Testis (tissue), 2 donors: ENCODE measurements at regions not wholly inside any gene's neighbourhood (a gene's known extent, or its start where the extent isn't known, plus 50 kb on each side); places are given as distances from the start of the nearest gene placed in this dataset.

Experiments
- DNase-seq: peaks from one replicate; pipeline ENCODE4 v3.0.0-alpha.2; 2019
- H3K27ac ChIP-seq, 2 donors: fragments of 200-600 bp; sonication (generic); one replicate each; pipeline ENCODE4 v1.5.1; 2019
- H3K27me3 ChIP-seq: fragments of 200-600 bp; sonication (generic); one replicate; pipeline ENCODE4 v1.5.1; 2019
- H3K36me3 ChIP-seq: fragments of 200-600 bp; sonication (generic); one replicate; pipeline ENCODE4 v1.5.1; 2017; ENCODE audit warnings: low read depth; ENCODE audit errors: missing control alignments
- H3K4me1 ChIP-seq: fragments of 200-600 bp; sonication (generic); one replicate; pipeline ENCODE4 v1.5.1; 2019
- H3K4me3 ChIP-seq, 2 donors: fragments of 200-600 bp; sonication (generic); one replicate each; pipeline ENCODE4 v1.5.1; 2017 to 2019
- H3K9me3 ChIP-seq: fragments of 200-600 bp; sonication (generic); one replicate; pipeline ENCODE4 v1.5.1; 2017
- POLR2A ChIP-seq: fragments of 450-650 bp; IDR thresholded peaks from one replicate; pipeline ENCODE4 v1.6.1; 2017; ENCODE audit warnings: antibody characterized with exemption, mild to moderate bottlenecking, moderate library complexity
- WGBS, 2 donors: methylation state at CpG; one replicate each; pipeline ENCODE4 v1.1.5; 2018; 5-methylcytosine and 5-hydroxymethylcytosine counted together
- intact Hi-C: fragments of 100-400 bp; cut with DNase I; formaldehyde crosslinking; loops from one replicate; pipeline ENCODE4 v1.15.1; 2023; ENCODE audit warnings: low total_unique reads
- TF ChIP-seq, protein P1 (sequence below), 3 experiments: fragments of 450-650 bp in 2 of 3; fragments of 200-600 bp in 1 of 3; sonication (generic) in 1 of 3; IDR thresholded peaks; one replicate each; pipeline ENCODE4 v1.5.1; 2016 to 2019; ENCODE audit warnings: antibody characterized with exemption in 3 of 3, mild to moderate bottlenecking in 2 of 3, moderate library complexity in 1 of 3

DNA sequence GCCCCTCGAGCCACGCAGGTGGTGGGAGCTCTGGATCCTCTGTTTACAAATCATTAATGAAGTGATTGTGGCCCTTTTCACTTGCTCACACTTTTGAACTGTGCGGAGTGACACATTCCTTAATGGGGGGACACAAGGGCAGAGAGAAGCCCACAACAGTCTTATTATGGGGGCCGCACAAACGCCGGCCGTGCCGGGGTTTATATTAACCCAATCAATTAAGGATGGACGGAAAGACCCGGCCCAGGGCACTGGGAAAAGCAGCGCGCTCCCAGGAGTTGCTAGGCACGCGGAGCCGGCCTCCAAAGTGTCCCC is 634.8 kb downstream of the IRX1 start:
- WGBS, 2 donors = 31 to 35% methylated on average over 6 to 15 of the region's 15 CpGs
- no peak for DNase-seq
- intact Hi-C loops = no loop called here
- H3K36me3 ChIP-seq = no peaks in the 10 kb centered on the region
- no peaks in the 10 kb centered on the region for H3K4me1 ChIP-seq
- H3K27ac ChIP-seq = no peak overlapping the region
- H3K27me3 ChIP-seq = no peaks in the 10 kb centered on the region
- TF ChIP-seq POLR2A = no peak
- TF ChIP-seq, protein P1, sequence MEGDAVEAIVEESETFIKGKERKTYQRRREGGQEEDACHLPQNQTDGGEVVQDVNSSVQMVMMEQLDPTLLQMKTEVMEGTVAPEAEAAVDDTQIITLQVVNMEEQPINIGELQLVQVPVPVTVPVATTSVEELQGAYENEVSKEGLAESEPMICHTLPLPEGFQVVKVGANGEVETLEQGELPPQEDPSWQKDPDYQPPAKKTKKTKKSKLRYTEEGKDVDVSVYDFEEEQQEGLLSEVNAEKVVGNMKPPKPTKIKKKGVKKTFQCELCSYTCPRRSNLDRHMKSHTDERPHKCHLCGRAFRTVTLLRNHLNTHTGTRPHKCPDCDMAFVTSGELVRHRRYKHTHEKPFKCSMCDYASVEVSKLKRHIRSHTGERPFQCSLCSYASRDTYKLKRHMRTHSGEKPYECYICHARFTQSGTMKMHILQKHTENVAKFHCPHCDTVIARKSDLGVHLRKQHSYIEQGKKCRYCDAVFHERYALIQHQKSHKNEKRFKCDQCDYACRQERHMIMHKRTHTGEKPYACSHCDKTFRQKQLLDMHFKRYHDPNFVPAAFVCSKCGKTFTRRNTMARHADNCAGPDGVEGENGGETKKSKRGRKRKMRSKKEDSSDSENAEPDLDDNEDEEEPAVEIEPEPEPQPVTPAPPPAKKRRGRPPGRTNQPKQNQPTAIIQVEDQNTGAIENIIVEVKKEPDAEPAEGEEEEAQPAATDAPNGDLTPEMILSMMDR (IDR thresholded peaks at IDR 0.05) = no peak
- no peaks in the 10 kb centered on the region for H3K9me3 ChIP-seq
- H3K4me3 ChIP-seq = peak overlapping the region in 1 of 2 donors; percentile 7

DNA sequence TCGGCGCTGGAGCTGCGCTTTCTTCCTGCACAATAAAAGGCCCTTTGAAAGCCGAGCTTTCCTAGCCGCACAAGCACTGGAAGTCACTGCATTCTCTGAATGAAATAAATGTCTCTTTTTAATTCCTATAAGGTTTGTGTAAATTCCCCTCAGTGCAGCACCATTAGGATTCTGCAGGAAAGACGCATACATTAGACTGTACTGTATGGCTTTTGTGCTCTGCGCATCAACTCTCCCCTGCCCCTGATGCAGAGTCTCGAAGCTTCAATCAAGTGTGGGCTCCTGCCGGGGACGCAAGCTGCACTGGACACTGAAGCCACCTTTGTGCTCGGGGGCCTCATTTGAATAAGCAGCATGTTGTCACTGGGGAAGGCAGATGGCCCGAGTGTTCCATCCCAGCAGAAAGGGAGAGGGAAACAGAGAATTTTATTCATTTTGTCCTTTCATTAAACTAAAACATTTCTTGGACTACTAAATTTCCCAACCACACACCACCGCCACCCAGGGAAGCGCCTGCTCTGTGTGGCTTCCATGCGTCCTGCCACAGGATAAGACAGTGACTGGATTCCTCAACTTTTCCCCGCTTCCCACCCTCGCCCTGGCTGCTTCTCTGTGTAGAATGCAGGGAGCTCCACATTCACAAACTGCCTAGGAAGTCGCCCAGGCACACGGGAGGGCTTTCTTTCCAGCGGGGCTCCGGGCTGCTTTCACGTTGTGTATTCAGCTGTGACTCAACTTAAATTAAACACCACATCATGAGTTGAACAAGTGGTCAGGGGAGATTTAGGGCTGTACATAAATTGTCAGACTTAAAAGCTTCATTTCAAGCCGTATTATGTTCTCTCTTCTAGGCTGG is 635.4 kb downstream of the IRX1 start:
- no peak for DNase-seq
- Histone ChIP-seq H3K9me3 (no peaks in the 10 kb centered on the region), H3K27ac (no peak overlapping the region), H3K36me3 (no peaks in the 10 kb centered on the region), H3K27me3 (no peaks in the 10 kb centered on the region), H3K4me3 (no peak overlapping the region), H3K4me1 (no peaks in the 10 kb centered on the region)
- 26 to 28% methylated on average over 23 of the region's 23 CpGs for WGBS, 2 donors
- TF ChIP-seq, protein P1 (IDR thresholded peaks at IDR 0.05) = no peak
- TF ChIP-seq POLR2A = no peak
- intact Hi-C loops = no loop called here

DNA sequence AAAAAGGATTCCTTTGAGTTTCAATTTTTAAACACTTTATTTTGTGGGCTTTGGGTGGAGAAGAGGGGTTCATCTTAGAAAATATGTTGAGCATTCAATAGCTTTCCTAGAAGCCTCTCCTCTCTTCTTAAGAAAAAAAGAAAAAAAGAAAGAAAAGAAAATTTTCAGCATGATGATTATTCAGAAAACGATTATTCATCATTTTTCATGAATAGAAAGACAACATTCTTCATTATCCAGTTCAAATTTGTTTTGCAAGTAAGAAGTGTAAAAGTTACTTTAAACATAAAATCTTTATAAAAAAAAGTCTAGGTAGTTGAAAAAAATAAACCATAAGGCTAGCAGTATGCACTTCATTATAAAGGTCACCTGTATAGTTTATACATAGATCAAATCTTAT is 636.5 kb downstream of the IRX1 start:
- WGBS, 2 donors = 67 to 80% methylated on average over 1 of the region's 1 CpG
- Histone ChIP-seq H3K9me3 (no peaks in the 10 kb centered on the region), H3K4me1 (no peaks in the 10 kb centered on the region), H3K4me3 (no peak overlapping the region), H3K36me3 (no peaks in the 10 kb centered on the region), H3K27ac (no peak overlapping the region), H3K27me3 (no peaks in the 10 kb centered on the region)
- TF ChIP-seq POLR2A = no peak
- TF ChIP-seq, protein P1 (IDR thresholded peaks at IDR 0.05) = no peak
- intact Hi-C loops = no loop called here
- DNase-seq = no peak

DNA sequence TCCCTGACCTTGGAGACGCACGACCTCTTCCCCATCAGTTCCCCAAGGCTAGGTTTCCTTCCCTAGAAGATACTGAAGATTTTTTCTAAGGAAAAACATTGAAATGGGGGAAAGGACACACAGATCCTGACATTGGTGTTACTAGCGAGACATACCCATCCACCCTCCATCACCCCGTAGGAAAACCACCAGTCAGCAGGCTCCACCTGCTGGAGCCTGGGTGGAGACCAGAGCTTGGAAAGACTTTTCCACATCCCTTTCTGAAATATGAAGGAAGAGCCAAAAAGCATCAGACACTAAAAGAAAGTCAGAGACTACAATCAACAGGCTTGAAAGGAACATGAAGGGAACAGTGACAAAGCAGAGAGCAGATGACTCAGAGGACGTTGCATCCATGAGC is 638.0 kb downstream of the IRX1 start:
- Histone ChIP-seq H3K4me1 (no peaks in the 10 kb centered on the region), H3K4me3 (no peak overlapping the region), H3K27me3 (no peaks in the 10 kb centered on the region), H3K27ac (no peak overlapping the region), H3K36me3 (no peaks in the 10 kb centered on the region), H3K9me3 (no peaks in the 10 kb centered on the region)
- intact Hi-C loops = no loop called here
- TF ChIP-seq POLR2A = no peak
- TF ChIP-seq, protein P1 (IDR thresholded peaks at IDR 0.05) = no peak
- WGBS, 2 donors = 79 to 81% methylated on average over 5 of the region's 5 CpGs
- no peak for DNase-seq
